Caco-2 (cell line): ENCODE measurements at regions not wholly inside any gene's neighbourhood (a gene's known extent, or its start where the extent isn't known, plus 50 kb on each side); places are given as distances from the start of the nearest gene placed in this dataset.

ENCODE experiments used
- BruUV-seq: library from RNA; stranded (reverse); fragments of 400-500 nt; replicated peaks from 2 replicates; lab custom pipeline; 2021; lab: Mats Ljungman, UMichigan
- CTCF ChIA-PET: fragments of 300-600 bp; sonication (Branson Sonifier 250); formaldehyde crosslinking; loops from one replicate; lab custom pipeline; 2022; ENCODE audit warnings: antibody characterized with exemption; lab: Charles Lee
- POLR2A ChIA-PET: fragments of 300-600 bp; sonication (Branson Sonifier 250); formaldehyde crosslinking; loops from one replicate; lab custom pipeline; 2022; ENCODE audit warnings: antibody characterized with exemption; lab: Charles Lee
- DNase-seq, 2 experiments: peaks; one replicate each; pipeline versions ENCODE4 v3.0.0 to v3.0.0-alpha.2; 2020 to 2022
- H3K27me3 ChIP-seq: replicated peaks from 2 replicates; pipeline ENCODE4 v1.6.0; 2011; ENCODE audit warnings: low read length; ENCODE audit not compliant: control insufficient read depth, insufficient read depth
- H3K36me3 ChIP-seq: 2 replicates; pipeline ENCODE4 v1.5.1; 2011; ENCODE audit warnings: low read length; ENCODE audit not compliant: control insufficient read depth, insufficient read depth
- H3K4me1 ChIP-seq: fragments of 250-450 bp; sonication (Bioruptor Pico); 2 replicates; pipeline ENCODE4 v1.5.1; 2020; ENCODE audit warnings: mild to moderate bottlenecking
- H3K4me3 ChIP-seq: 2 replicates; pipeline ENCODE4 v1.5.1; 2011; ENCODE audit warnings: low read depth, mild to moderate bottlenecking, control low read depth, low read length
- H3K9me3 ChIP-seq: fragments of 250-450 bp; sonication (Bioruptor Pico); 2 replicates; pipeline ENCODE4 v1.5.1; 2020; ENCODE audit warnings: mild to moderate bottlenecking, moderate library complexity
- H3K27ac Mint-ChIP-seq: one replicate; pipeline ENCODE4 v1.8.0; 2022; ENCODE audit warnings: mixed read lengths; ENCODE audit not compliant: unreplicated experiment
- H3K27me3 Mint-ChIP-seq: one replicate; pipeline ENCODE4 v1.8.0; 2022; ENCODE audit warnings: mixed read lengths; ENCODE audit not compliant: insufficient read depth, unreplicated experiment
- H3K36me3 Mint-ChIP-seq: one replicate; pipeline ENCODE4 v1.8.0; 2022; ENCODE audit warnings: mild to moderate bottlenecking, mixed read lengths; ENCODE audit not compliant: insufficient read depth, unreplicated experiment
- H3K4me1 Mint-ChIP-seq: one replicate; pipeline ENCODE4 v1.8.0; 2022; ENCODE audit warnings: low read depth, mixed read lengths; ENCODE audit not compliant: unreplicated experiment
- H3K4me3 Mint-ChIP-seq: one replicate; pipeline ENCODE4 v1.8.0; 2022; ENCODE audit warnings: mild to moderate bottlenecking, moderate library complexity, mixed read lengths; ENCODE audit not compliant: unreplicated experiment
- H3K9me3 Mint-ChIP-seq: one replicate; pipeline ENCODE4 v1.8.0; 2022; ENCODE audit warnings: mixed read lengths; ENCODE audit not compliant: unreplicated experiment
- intact Hi-C: fragments of 100-400 bp; cut with micrococcal nuclease; formaldehyde crosslinking; loops from one replicate; pipeline ENCODE4 v1.10.0; 2022; ENCODE audit not compliant: unreplicated experiment
- TF ChIP-seq, protein P1 (sequence below), 2 experiments: fragments of 200-600 bp in 1 of 2; IDR thresholded peaks; 1 replicate in 1 of 2; 2 replicates in 1 of 2; pipeline versions ENCODE4 v1.5.1 to v1.8.0; 2011 to 2022; ENCODE audit warnings: antibody characterized with exemption in 1 of 2, control low read depth in 1 of 2, inconsistent platforms in 1 of 2, low read depth in 1 of 2, low read length in 1 of 2, mild to moderate bottlenecking in 1 of 2, moderate library complexity in 1 of 2; ENCODE audit not compliant: insufficient read depth in 1 of 2, severe bottlenecking in 1 of 2, unreplicated experiment in 1 of 2

DNA sequence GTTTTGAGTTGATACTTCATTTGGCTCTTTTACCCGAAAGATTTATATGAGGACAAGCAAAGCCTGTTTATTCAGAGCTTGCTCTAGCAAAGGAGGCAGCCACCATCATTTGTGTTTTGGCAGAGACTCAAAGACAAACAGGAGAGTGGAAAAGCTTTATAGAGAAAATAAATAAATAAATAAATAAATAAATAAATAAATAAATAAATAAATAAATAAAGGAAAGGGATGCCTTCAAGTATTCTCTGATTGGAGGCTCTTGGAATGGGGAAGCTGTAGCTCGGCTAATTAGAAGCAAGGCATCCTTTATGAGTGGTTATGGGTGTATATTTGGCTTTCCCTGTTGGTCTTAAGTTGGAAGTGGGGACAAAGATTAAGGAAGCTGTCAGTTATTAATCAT lies 229.8 kb downstream of the RASSF9 start:
- no peak overlapping the region for H3K4me3 ChIP-seq
- Mint-ChIP-seq H3K36me3 (no peaks in the 10 kb centered on the region), H3K9me3 (no peaks in the 10 kb centered on the region), H3K4me1 (no peaks in the 10 kb centered on the region), H3K27me3 (no peaks in the 10 kb centered on the region), H3K4me3 (no peak overlapping the region), H3K27ac (no peak overlapping the region)
- POLR2A ChIA-PET, result no interaction called here
- BruUV-seq, result no TSS peak
- H3K9me3 ChIP-seq, result 0 out of 2 replicates have a peak, but pooled peaks cover 3% of the 10 kb centered on the region
- CTCF ChIA-PET, result interaction anchor here (0.6 kb wide), 1 partner anchor 37 kb away, joined by 3 read pairs; no protein-coding TSS in a partner anchor
- no peaks in the 10 kb centered on the region for H3K4me1 ChIP-seq
- intact Hi-C loops, result no loop called here
- H3K36me3 ChIP-seq, result no peaks in the 10 kb centered on the region
- TF ChIP-seq, protein P1, sequence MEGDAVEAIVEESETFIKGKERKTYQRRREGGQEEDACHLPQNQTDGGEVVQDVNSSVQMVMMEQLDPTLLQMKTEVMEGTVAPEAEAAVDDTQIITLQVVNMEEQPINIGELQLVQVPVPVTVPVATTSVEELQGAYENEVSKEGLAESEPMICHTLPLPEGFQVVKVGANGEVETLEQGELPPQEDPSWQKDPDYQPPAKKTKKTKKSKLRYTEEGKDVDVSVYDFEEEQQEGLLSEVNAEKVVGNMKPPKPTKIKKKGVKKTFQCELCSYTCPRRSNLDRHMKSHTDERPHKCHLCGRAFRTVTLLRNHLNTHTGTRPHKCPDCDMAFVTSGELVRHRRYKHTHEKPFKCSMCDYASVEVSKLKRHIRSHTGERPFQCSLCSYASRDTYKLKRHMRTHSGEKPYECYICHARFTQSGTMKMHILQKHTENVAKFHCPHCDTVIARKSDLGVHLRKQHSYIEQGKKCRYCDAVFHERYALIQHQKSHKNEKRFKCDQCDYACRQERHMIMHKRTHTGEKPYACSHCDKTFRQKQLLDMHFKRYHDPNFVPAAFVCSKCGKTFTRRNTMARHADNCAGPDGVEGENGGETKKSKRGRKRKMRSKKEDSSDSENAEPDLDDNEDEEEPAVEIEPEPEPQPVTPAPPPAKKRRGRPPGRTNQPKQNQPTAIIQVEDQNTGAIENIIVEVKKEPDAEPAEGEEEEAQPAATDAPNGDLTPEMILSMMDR (IDR thresholded peaks at IDR 0.05; ENCODE audit: insufficient read depth in 1 of 2, low read depth in 1 of 2, low read length in 1 of 2, severe bottlenecking in 1 of 2, unreplicated experiment in 1 of 2), result no peak
- H3K27me3 ChIP-seq, result no peaks in the 10 kb centered on the region
- no peak for DNase-seq

DNA sequence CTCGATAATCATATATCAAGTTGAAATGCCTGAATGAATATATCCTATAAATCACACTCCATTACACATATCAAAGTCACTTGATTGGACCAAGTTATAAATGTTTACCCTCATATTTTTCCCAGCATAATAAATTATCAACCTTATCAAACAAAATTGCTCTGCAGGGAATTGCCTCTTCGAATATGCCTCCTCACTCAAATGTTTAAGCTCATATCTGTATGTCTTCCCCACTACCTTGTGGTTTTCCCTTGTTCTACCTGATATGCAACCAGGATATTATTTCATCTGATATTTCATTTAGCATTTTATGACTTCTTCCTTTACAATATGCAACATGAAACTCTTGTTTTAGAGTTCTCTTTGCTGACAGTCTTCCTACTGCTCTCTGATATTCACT lies 226.4 kb downstream of the RASSF9 start:
- Histone ChIP-seq H3K27me3 (no peaks in the 10 kb centered on the region), H3K4me1 (no peaks in the 10 kb centered on the region), H3K9me3 (0 out of 2 replicates have a peak, but pooled peaks cover 3% of the 10 kb centered on the region), H3K36me3 (no peaks in the 10 kb centered on the region), H3K4me3 (no peak overlapping the region)
- no peak overlapping the region for H3K27ac Mint-ChIP-seq
- BruUV-seq, result no TSS peak
- no peak for DNase-seq
- H3K4me1 Mint-ChIP-seq, result no peaks in the 10 kb centered on the region
- no peaks in the 10 kb centered on the region for H3K27me3 Mint-ChIP-seq
- POLR2A ChIA-PET, result no interaction called here
- no peaks in the 10 kb centered on the region for H3K36me3 Mint-ChIP-seq
- H3K4me3 Mint-ChIP-seq, result no peak overlapping the region
- TF ChIP-seq, protein P1 (IDR thresholded peaks at IDR 0.05; ENCODE audit: insufficient read depth in 1 of 2, low read depth in 1 of 2, low read length in 1 of 2, severe bottlenecking in 1 of 2, unreplicated experiment in 1 of 2), result no peak
- intact Hi-C loops, result no loop called here
- no peaks in the 10 kb centered on the region for H3K9me3 Mint-ChIP-seq
- CTCF ChIA-PET, result no interaction called here

DNA sequence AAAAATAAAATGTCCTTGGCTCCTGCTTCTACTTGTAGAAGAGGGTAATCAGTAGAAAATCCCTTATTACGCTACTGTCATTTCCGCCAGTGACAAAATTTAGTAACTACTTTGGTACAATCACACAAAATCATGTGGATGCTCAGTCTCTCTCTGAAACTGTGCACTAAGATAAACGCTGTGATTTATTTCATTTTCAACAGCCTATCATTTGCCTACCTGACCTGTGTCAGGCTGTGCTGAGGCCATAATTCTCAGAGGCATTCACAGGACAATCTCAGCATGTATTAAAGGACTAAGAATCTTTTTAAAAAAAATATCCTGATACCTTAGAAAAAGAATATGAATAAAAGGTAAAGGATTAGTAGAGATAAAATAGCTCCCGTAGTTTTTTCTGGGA lies 226.0 kb downstream of the RASSF9 start:
- TF ChIP-seq, protein P1 (IDR thresholded peaks at IDR 0.05; ENCODE audit: insufficient read depth in 1 of 2, low read depth in 1 of 2, low read length in 1 of 2, severe bottlenecking in 1 of 2, unreplicated experiment in 1 of 2), result no peak

More for the DNA sequence above, 226.0 kb downstream of the RASSF9 start:
- Histone ChIP-seq H3K27me3 (no peaks in the 10 kb centered on the region), H3K36me3 (no peaks in the 10 kb centered on the region), H3K4me1 (no peaks in the 10 kb centered on the region), H3K9me3 (0 out of 2 replicates have a peak, but pooled peaks cover 3% of the 10 kb centered on the region), H3K4me3 (no peak overlapping the region)
- DNase-seq, result no peak
- Mint-ChIP-seq H3K27ac (no peak overlapping the region), H3K9me3 (no peaks in the 10 kb centered on the region), H3K36me3 (no peaks in the 10 kb centered on the region), H3K4me3 (no peak overlapping the region), H3K4me1 (no peaks in the 10 kb centered on the region), H3K27me3 (no peaks in the 10 kb centered on the region)
- ChIA-PET CTCF (no interaction called here), POLR2A (no interaction called here)
- intact Hi-C loops, result no loop called here
- BruUV-seq, result no TSS peak
